ENCODE measurements at regions not wholly inside any gene's neighbourhood (a gene's known extent, or its start where the extent isn't known, plus 50 kb on each side); places are given as distances from the start of the nearest gene placed in this dataset.

- H3K27ac ChIP-seq = no peak overlapping the region
- no peak overlapping the region for H3K4me3 ChIP-seq
- no peaks in the 10 kb centered on the region for H3K27me3 ChIP-seq
- H3K4me1 ChIP-seq = no peaks in the 10 kb centered on the region
- no peaks in the 10 kb centered on the region for H3K36me3 ChIP-seq
- intact Hi-C loops (cut with DNase I) = no loop called here
- H3K9me3 ChIP-seq = no peaks in the 10 kb centered on the region
- DNase-seq (ENCODE audit: extremely low spot score in 2 of 2) = no peak
- TF ChIP-seq POLR2AphosphoS5 (IDR thresholded peaks at IDR 0.05; ENCODE audit: insufficient read depth in 1 of 2, low read depth in 1 of 2) = no peak
- no peak for TF ChIP-seq POLR2A (IDR thresholded peaks at IDR 0.05)
- no peak for TF ChIP-seq CTCF (IDR thresholded peaks at IDR 0.05)
Observed at GRCh38 chr17:52532373-52532772, 373.9 kb upstream of the CA10 start.

- Histone ChIP-seq H3K9me3 (no peaks in the 10 kb centered on the region), H3K4me1 (no peaks in the 10 kb centered on the region), H3K36me3 (no peaks in the 10 kb centered on the region), H3K27me3 (no peaks in the 10 kb centered on the region), H3K27ac (no peak overlapping the region), H3K4me3 (no peak overlapping the region)
- TF ChIP-seq CTCF (IDR thresholded peaks at IDR 0.05) (no peak), POLR2AphosphoS5 (IDR thresholded peaks at IDR 0.05; ENCODE audit: insufficient read depth in 1 of 2, low read depth in 1 of 2) (no peak), POLR2A (IDR thresholded peaks at IDR 0.05) (no peak)
- intact Hi-C loops (cut with DNase I) = no loop called here
- no peak for DNase-seq (ENCODE audit: extremely low spot score in 2 of 2)
Observed at GRCh38 chr17:52524096-52524637, 365.7 kb upstream of the CA10 start.

GRCh38 chr17:52517176-52517575, 358.7 kb upstream of the CA10 start:
- Histone ChIP-seq H3K4me3 (no peak overlapping the region), H3K4me1 (no peaks in the 10 kb centered on the region), H3K27me3 (no peaks in the 10 kb centered on the region), H3K9me3 (no peaks in the 10 kb centered on the region), H3K36me3 (no peaks in the 10 kb centered on the region), H3K27ac (no peak overlapping the region)
- DNase-seq (ENCODE audit: extremely low spot score in 2 of 2) = no peak
- intact Hi-C loops (cut with DNase I) = no loop called here
- no peak for TF ChIP-seq POLR2AphosphoS5 (IDR thresholded peaks at IDR 0.05; ENCODE audit: insufficient read depth in 1 of 2, low read depth in 1 of 2)

- Histone ChIP-seq H3K9me3 (no peaks in the 10 kb centered on the region), H3K4me3 (no peak overlapping the region), H3K4me1 (no peaks in the 10 kb centered on the region), H3K27ac (no peak overlapping the region), H3K36me3 (no peaks in the 10 kb centered on the region), H3K27me3 (no peaks in the 10 kb centered on the region)
- intact Hi-C loops (cut with DNase I) = no loop called here
- no peak for DNase-seq (ENCODE audit: extremely low spot score in 2 of 2)
- TF ChIP-seq CTCF (IDR thresholded peaks at IDR 0.05) = no peak
- no peak for TF ChIP-seq POLR2AphosphoS5 (IDR thresholded peaks at IDR 0.05; ENCODE audit: insufficient read depth in 1 of 2, low read depth in 1 of 2)
- no peak for TF ChIP-seq POLR2A (IDR thresholded peaks at IDR 0.05)
Observed at GRCh38 chr17:52515927-52516326, 357.4 kb upstream of the CA10 start.

- H3K27me3 ChIP-seq = no peaks in the 10 kb centered on the region
- H3K9me3 ChIP-seq = no peaks in the 10 kb centered on the region
- no peak overlapping the region for H3K4me3 ChIP-seq
- intact Hi-C loops (cut with DNase I) = no loop called here
- H3K4me1 ChIP-seq = no peaks in the 10 kb centered on the region
- no peak for TF ChIP-seq POLR2AphosphoS5 (IDR thresholded peaks at IDR 0.05; ENCODE audit: insufficient read depth in 1 of 2, low read depth in 1 of 2)
- TF ChIP-seq CTCF (IDR thresholded peaks at IDR 0.05) = no peak
- TF ChIP-seq POLR2A (IDR thresholded peaks at IDR 0.05) = no peak
- DNase-seq (ENCODE audit: extremely low spot score in 2 of 2) = no peak
- H3K36me3 ChIP-seq = no peaks in the 10 kb centered on the region
- H3K27ac ChIP-seq = no peak overlapping the region
Observed at GRCh38 chr17:52505601-52506000, 347.1 kb upstream of the CA10 start.

All from vagina (tissue), 2 donors.